Activated naive CD8-positive, alpha-beta T cell (primary cell): ENCODE measurements at regions not wholly inside any gene's neighbourhood (a gene's known extent, or its start where the extent isn't known, plus 50 kb on each side); places are given as distances from the start of the nearest gene placed in this dataset.
A peak's percentile ranks its signal among the peaks of the same experiment; 100 is the strongest.
"Not testable (repeated sequence)": the region's sequence is repeated elsewhere in the genome, so short reads cannot be mapped to it uniquely, and the experiment has no call there.

Experiments
- H3K27ac Mint-ChIP-seq: one replicate; pipeline ENCODE4 v1.8.0; 2021; ENCODE audit warnings: mixed read lengths
- H3K27me3 Mint-ChIP-seq: one replicate; pipeline ENCODE4 v1.8.0; 2021; ENCODE audit warnings: mixed read lengths
- H3K36me3 Mint-ChIP-seq: one replicate; pipeline ENCODE4 v1.8.0; 2021; ENCODE audit warnings: mixed read lengths
- H3K4me1 Mint-ChIP-seq: one replicate; pipeline ENCODE4 v1.8.0; 2021; ENCODE audit warnings: low read depth, mixed read lengths
- H3K4me3 Mint-ChIP-seq: one replicate; pipeline ENCODE4 v1.8.0; 2021; ENCODE audit warnings: mild to moderate bottlenecking, mixed read lengths
- H3K9me3 Mint-ChIP-seq: one replicate; pipeline ENCODE4 v1.8.0; 2021; ENCODE audit warnings: low read depth, mixed read lengths

DNA sequence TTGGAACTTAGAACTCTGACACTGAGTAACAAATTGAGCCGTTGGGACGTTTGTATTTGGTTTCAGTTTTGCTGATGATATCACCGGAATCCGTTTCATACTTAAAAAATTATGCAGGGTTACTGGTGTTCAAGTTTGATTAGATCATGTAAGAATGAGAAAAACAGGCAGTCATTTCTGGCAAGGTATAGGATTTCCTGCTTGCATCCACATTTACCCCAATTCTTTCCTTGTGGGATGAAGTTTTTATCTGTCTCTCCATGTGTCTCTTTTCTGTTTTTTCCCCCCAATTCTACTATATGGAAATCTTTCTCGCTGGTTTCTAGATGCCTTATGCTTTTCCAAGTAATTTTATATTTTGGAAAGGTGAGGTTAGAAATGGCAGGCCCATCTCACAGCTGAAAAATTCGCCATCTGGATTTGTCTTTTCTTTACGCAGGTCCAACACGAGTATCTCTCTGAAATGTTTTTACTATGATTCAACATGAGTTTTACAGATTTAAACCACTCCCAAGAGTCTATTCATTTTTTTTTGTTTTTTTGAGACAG, 197.9 kb downstream of the SHOX start:
- H3K4me3 Mint-ChIP-seq: peak overlapping the region; percentile 11
- no peak overlapping the region for H3K27ac Mint-ChIP-seq
- H3K9me3 Mint-ChIP-seq: no peaks in the 10 kb centered on the region
- peaks cover 2% of the 10 kb centered on the region for H3K36me3 Mint-ChIP-seq
- peaks cover 5% of the 10 kb centered on the region for H3K4me1 Mint-ChIP-seq
- peaks cover 1% of the 10 kb centered on the region for H3K27me3 Mint-ChIP-seq

DNA sequence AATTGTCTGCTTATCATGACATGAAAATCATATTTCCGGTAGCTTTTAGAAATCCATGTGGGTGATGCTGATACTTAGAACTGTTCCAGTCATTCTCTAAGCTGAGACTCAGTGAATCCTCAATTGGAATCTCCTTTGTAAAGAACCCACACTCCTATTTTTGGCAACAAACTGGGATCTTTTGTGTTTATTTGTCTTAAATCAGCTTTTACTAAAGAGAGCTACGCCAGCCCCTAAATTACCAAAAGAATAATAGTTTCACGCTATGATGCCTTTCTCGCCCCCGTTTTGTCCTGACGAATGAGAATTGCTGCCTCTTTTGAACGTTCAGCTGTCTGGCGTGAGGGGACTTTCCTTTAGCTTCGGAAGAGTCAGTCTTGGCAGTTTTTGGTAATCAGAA, 195.9 kb downstream of the SHOX start:
- H3K4me1 Mint-ChIP-seq: peaks cover 5% of the 10 kb centered on the region
- no peak overlapping the region for H3K27ac Mint-ChIP-seq
- no peak overlapping the region for H3K4me3 Mint-ChIP-seq
- peaks cover 2% of the 10 kb centered on the region for H3K36me3 Mint-ChIP-seq
- no peaks in the 10 kb centered on the region for H3K27me3 Mint-ChIP-seq
- no peaks in the 10 kb centered on the region for H3K9me3 Mint-ChIP-seq

DNA sequence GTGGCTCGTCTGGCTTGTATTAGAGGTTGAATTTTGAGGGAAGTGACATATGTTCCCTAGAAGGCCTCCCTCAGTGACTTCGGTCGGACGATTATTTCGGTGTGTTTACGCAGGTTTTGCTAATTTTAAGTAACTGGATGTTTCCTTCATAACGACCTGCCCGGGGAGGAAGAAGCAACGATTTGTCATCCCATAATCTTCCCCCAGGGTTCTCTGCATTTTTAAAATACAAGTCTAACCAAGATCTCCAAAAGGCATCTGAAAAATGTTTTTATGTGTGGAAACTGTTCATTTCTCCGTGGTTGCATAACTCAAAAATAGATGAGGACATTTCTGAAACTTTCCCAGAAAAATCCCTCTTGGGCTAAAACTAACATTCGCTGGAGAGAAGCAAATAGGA, 195.4 kb downstream of the SHOX start:
- Mint-ChIP-seq H3K36me3 (peaks cover 2% of the 10 kb centered on the region), H3K27ac (no peak overlapping the region), H3K4me3 (no peak overlapping the region), H3K27me3 (no peaks in the 10 kb centered on the region), H3K9me3 (no peaks in the 10 kb centered on the region), H3K4me1 (peaks cover 5% of the 10 kb centered on the region)

DNA sequence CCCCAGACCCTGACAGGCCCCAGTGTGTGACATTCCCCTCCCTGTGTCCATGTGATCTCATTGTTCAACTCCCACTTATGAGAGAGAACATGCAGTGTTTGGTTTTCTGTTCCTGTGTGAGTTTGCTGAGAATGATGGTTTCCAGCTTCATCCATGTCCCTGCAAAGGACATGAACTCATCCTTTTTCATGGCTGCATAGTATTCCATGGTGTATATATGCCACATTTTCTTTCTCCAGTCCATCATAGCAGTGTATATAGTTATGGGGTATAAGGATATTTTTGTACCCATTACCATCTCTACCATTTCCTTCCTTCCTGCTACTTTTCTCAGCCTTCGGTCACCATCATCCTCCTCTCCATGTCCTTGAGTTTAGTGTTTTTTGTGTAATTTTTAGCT, 192.5 kb downstream of the SHOX start:
- H3K36me3 Mint-ChIP-seq, H3K9me3 Mint-ChIP-seq, H3K4me3 Mint-ChIP-seq, H3K4me1 Mint-ChIP-seq, H3K27ac Mint-ChIP-seq, H3K27me3 Mint-ChIP-seq: not testable (repeated sequence)

DNA sequence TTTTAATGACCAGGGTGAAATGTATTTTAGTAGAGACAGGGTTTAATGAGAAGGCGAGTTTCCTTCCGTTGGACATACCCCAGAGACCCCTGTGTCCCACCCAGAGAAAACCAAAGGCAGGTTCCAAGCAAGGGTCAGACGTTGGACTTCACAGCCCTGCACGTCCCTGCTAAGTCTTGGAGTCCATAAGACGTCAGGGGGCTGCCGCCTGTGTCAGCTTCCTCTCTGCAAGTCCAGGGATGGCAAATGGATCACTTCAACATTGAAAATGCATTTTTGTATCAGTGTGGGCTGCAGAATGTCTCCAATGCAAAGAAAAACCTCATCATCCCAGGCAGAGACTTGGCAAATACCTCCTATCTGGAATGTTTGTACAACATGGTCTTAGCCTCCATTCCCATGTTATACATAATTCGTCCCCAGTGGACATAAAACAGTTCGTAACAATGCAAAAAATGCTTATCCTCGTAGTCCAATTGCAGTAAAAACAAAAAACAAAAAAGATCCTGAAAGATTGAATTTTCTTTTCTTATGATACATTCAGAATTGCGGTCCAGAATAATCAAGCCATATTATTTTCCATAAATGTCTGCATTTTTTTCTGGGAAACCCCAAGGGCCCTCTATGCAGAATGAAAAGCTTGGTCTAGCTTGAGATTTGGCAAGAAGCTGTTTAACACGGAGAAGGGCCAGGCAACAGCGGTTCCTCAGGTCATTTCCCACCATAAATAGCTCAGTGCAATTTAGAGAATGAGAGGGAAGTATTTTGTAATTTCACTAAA, 190.9 kb downstream of the SHOX start:
- Mint-ChIP-seq H3K4me3 (no peak overlapping the region), H3K36me3 (peaks cover 2% of the 10 kb centered on the region), H3K27me3 (no peaks in the 10 kb centered on the region), H3K9me3 (no peaks in the 10 kb centered on the region), H3K27ac (no peak overlapping the region), H3K4me1 (no peaks in the 10 kb centered on the region)

DNA sequence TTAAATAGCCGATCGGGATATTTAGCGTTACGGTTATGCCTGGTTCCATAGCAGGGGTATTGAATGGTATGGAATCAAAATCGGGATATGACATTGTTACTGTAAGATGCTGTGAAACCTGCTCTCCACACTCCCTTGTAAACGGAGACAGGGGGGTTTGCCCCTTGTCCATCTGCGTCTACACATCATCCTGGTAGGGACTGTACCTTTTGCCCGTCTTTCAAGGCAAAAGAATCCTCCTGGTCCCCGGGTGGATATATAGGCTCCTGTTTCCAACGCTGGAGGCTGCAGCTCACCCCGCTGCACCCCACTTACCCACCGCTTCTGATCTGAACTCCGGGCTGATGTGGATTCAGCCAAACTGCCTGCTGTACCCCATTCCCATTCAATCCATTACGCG, 189.1 kb downstream of the SHOX start:
- H3K4me1 Mint-ChIP-seq: no peaks in the 10 kb centered on the region
- no peaks in the 10 kb centered on the region for H3K9me3 Mint-ChIP-seq
- H3K4me3 Mint-ChIP-seq: no peak overlapping the region
- H3K27me3 Mint-ChIP-seq: no peaks in the 10 kb centered on the region
- H3K27ac Mint-ChIP-seq: no peak overlapping the region
- H3K36me3 Mint-ChIP-seq: peaks cover 2% of the 10 kb centered on the region

DNA sequence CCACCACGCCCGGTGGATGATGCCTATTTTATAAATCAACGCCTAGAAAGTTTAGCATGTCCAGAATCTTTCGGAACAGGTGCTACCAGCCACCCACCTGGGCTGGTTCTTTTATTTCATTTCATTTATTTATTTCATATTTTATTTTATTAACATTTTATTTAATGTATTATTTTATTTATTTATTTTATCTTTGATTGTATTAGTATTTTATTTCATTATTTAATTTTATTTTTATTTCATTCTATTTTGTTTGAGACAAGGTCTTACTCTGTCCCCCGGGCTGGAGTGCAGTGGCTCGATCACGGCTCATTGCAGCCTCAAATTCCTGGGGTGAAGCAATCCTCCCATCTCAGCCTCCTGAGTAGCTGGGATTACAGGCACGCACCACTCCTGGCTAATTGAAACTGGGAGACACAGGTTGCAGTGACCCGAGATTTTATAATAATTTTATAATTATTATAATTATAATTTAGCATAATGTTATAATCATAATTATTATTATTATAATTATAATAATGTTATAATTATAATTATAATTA, 187.2 kb downstream of the SHOX start:
- H3K4me3 Mint-ChIP-seq: no peak overlapping the region
- no peaks in the 10 kb centered on the region for H3K9me3 Mint-ChIP-seq
- no peaks in the 10 kb centered on the region for H3K27me3 Mint-ChIP-seq
- no peak overlapping the region for H3K27ac Mint-ChIP-seq
- H3K36me3 Mint-ChIP-seq: no peaks in the 10 kb centered on the region
- no peaks in the 10 kb centered on the region for H3K4me1 Mint-ChIP-seq

DNA sequence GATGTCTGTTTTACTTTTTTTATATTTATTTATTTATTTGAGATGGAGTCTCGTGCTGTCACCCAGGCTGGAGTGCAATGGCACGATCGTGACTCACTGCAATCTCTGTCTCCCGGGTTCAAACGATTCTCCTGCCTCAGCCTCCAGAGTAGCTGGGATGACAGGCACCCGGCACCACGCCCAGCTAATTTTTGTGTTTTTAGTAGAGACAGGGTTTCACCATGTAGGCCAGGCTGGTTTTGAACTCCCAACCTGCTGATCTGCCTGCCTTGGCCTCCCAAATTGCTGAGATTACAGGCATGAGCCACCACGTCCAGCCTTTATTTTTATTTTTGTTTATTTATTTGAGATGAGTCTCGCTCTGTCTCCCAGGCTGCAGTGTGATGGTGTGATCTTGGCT, 186.6 kb downstream of the SHOX start:
- not testable (repeated sequence) for H3K4me1 Mint-ChIP-seq, H3K36me3 Mint-ChIP-seq, H3K9me3 Mint-ChIP-seq, H3K27ac Mint-ChIP-seq, H3K4me3 Mint-ChIP-seq, H3K27me3 Mint-ChIP-seq

DNA sequence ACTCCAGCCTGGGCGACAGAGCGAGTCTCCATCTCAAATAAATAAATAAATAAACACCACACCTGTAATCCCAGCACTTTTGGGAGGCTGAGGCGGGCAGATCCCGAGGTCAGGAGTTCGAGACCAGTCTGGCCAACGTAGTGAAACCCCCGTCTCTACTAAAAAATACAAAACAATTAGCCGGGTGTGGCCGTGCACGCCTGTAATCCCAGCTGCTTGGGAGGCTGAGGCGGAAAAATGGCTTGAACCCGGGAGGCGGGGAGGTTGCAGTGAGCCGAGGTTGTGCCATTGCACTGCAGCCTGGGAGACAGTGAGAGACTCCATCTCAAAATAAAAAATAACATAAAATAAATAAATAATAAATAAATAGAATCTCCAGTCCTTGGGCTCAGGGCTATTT, 185.8 kb downstream of the SHOX start:
- H3K27me3 Mint-ChIP-seq: no peaks in the 10 kb centered on the region
- no peaks in the 10 kb centered on the region for H3K36me3 Mint-ChIP-seq
- H3K27ac Mint-ChIP-seq: no peak overlapping the region
- H3K4me3 Mint-ChIP-seq: no peak overlapping the region
- no peaks in the 10 kb centered on the region for H3K9me3 Mint-ChIP-seq
- H3K4me1 Mint-ChIP-seq: no peaks in the 10 kb centered on the region

DNA sequence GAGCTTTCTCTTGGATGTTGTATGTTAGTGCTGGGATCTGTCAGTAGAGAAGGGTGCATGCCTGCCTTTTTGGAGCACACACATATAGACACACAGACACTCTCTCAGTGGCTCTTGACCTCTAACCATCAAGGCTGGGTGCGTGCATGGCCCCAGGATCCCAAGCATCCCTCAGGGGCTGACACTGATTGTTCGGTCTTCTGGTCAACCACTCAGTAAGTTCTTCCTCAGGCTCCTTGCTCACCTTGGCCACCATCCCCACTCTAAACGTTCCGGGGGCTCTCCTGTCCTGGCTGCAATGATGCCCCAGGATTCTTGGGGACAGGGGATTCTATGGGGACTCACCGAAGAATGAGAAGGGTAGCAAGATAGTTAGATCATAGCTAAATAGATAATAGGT, 179.6 kb downstream of the SHOX start:
- H3K36me3 Mint-ChIP-seq: no peaks in the 10 kb centered on the region
- H3K4me1 Mint-ChIP-seq: peaks cover 5% of the 10 kb centered on the region
- no peaks in the 10 kb centered on the region for H3K9me3 Mint-ChIP-seq
- no peak overlapping the region for H3K27ac Mint-ChIP-seq
- H3K27me3 Mint-ChIP-seq: peaks cover 13% of the 10 kb centered on the region
- no peak overlapping the region for H3K4me3 Mint-ChIP-seq

DNA sequence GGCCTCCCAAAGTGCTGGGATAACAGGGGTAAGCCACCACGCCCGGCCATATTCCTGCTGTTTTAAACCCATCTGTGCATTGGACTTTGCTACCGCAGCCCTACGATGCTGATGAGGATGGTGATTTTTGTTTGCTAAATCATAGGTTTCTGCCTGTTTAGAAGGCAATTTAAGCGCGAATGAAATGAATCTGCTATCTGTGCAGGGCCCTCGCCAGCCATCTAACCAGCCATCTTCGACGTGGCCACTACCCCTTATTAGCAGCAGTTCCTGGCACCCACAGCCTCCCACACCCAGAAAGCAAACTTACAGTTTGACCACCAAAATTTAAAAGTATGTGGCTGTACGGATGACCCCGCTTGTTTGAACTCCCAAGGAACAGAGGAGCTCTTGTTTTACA, 178.5 kb downstream of the SHOX start:
- H3K4me3 Mint-ChIP-seq: no peak overlapping the region
- H3K27me3 Mint-ChIP-seq: peaks cover 13% of the 10 kb centered on the region
- peaks cover 5% of the 10 kb centered on the region for H3K4me1 Mint-ChIP-seq
- H3K9me3 Mint-ChIP-seq: no peaks in the 10 kb centered on the region
- H3K36me3 Mint-ChIP-seq: no peaks in the 10 kb centered on the region
- no peak overlapping the region for H3K27ac Mint-ChIP-seq

DNA sequence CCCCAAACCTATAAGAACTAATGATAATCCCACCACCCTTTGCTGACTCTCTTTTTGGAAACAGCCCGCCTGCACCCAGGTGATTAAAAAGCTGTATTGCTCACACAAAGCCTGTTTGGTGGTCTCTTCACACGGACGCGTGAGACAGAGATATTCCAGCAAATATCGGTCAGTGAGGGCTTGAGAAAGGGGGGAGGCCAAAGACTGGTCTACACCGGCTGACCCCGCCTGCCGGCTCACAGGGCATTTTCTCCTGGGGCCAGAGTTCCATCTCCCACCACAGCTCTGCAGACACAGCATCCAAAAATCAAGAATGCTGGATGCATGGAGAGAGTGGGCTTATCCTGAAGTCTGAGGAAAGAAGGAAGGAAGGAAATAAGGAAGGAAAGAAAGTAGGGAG, 176.0 kb downstream of the SHOX start:
- no peak overlapping the region for H3K4me3 Mint-ChIP-seq
- no peak overlapping the region for H3K27ac Mint-ChIP-seq
- no peaks in the 10 kb centered on the region for H3K9me3 Mint-ChIP-seq
- H3K27me3 Mint-ChIP-seq: peaks cover 18% of the 10 kb centered on the region
- no peaks in the 10 kb centered on the region for H3K36me3 Mint-ChIP-seq
- H3K4me1 Mint-ChIP-seq: peaks cover 5% of the 10 kb centered on the region

DNA sequence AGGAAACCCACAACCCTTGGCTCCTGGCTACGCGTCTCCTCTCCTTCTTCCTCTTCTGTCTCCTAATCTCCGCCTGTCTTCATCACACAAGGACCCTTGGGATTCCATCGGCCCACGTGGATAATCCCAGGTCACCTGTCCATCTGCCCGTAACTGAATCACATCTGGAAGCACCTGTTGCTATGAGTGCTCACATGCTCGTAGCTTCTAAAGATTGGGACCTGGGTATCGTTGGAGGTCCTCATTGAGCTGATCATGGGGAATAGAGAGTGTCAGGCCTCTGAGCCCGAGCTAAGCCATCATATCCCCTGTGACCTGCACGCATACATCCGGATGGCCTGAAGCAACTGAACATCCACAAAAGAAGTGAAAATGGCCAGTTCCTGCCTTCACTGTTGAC, 175.4 kb downstream of the SHOX start:
- no peaks in the 10 kb centered on the region for H3K9me3 Mint-ChIP-seq
- H3K4me3 Mint-ChIP-seq: no peak overlapping the region
- H3K4me1 Mint-ChIP-seq: peaks cover 5% of the 10 kb centered on the region
- no peak overlapping the region for H3K27ac Mint-ChIP-seq
- H3K27me3 Mint-ChIP-seq: peaks cover 20% of the 10 kb centered on the region
- no peaks in the 10 kb centered on the region for H3K36me3 Mint-ChIP-seq

DNA sequence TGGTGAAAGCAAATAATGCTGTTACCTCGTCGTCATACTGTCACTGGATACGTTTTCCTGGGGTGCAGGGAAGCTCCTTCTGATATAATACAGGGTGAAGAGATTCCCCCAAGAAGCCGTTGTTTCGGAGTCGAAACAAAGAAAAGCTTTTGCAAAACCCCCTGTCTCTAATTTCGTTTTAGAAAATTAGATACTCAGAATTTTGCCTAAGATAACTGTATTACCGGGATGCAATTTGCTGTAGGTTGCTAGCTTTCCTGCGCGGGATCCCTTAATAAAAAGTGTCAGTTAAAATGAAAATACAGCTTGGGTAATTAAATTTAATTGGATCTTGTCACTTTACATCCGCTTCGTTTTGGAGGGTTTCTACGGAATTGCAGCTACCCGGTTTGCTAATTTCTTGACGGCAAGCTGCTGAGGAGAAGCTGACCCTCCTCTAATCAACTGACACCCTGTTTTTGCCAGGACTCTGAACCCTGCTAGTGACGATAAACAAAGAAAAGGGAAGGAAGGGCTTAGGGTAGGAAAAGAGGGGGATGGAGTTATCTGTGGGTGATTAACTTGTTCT, 174.6 kb downstream of the SHOX start:
- Mint-ChIP-seq H3K27ac (no peak overlapping the region), H3K4me3 (no peak overlapping the region), H3K36me3 (no peaks in the 10 kb centered on the region), H3K27me3 (peaks cover 22% of the 10 kb centered on the region), H3K4me1 (peaks cover 5% of the 10 kb centered on the region), H3K9me3 (peaks cover 2% of the 10 kb centered on the region)

DNA sequence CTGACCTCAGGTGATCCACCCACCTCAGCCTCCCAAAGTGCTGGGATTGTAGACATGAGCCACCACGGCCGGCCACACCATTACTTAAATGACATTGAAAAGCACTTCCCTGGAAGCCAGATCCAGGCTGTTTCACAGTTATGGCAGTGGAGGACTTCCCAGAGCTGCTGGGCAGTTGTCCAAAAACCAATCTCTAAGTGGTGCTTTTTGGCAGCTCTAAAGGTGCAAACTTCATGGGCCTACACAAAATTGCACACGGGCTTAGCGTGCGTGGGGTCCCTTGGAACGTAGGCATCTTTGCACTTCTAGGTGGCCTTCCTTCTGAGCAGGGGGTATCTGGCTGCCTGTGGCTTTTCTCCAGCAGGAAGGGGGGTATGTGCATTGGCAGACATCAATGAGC, 172.3 kb downstream of the SHOX start:
- peaks cover 6% of the 10 kb centered on the region for H3K9me3 Mint-ChIP-seq
- H3K4me3 Mint-ChIP-seq: no peak overlapping the region
- H3K27me3 Mint-ChIP-seq: peaks cover 19% of the 10 kb centered on the region
- no peak overlapping the region for H3K27ac Mint-ChIP-seq
- H3K36me3 Mint-ChIP-seq: no peaks in the 10 kb centered on the region
- peaks cover 5% of the 10 kb centered on the region for H3K4me1 Mint-ChIP-seq

DNA sequence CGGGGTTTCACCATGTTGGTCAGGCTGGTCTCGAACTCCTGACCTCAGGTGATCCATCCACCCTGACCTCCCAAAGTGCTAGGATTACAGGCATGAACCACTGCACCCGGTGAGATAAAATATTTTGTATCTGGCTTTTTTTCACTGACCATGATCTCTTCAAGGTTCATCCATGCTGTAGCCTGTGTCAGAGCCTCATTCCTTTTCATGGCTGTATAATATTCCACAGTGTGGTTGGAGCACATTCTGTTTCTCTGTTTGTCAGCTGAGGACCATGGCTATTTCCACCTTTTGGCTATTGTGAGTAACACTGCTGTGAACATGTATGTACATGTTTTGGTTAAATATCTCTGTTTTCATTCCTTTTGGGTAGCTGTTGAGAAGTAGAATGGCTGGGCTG, 169.2 kb downstream of the SHOX start:
- peaks cover 11% of the 10 kb centered on the region for H3K27me3 Mint-ChIP-seq
- H3K27ac Mint-ChIP-seq: no peak overlapping the region
- no peak overlapping the region for H3K4me3 Mint-ChIP-seq
- H3K9me3 Mint-ChIP-seq: peaks cover 6% of the 10 kb centered on the region
- no peaks in the 10 kb centered on the region for H3K4me1 Mint-ChIP-seq
- no peaks in the 10 kb centered on the region for H3K36me3 Mint-ChIP-seq
